HCT116 (cell line): ENCODE measurements at regions not wholly inside any gene's neighbourhood (a gene's known extent, or its start where the extent isn't known, plus 50 kb on each side); places are given as distances from the start of the nearest gene placed in this dataset.

ENCODE experiments used
- ATAC-seq: fragments of 200-7000 bp; cut with Tn5 transposase; 2 replicates; pipeline ENCODE4 v1.9.1; 2020; ENCODE audit warnings: mild to moderate bottlenecking, moderate library complexity
- BruUV-seq: library from RNA; stranded (reverse); fragments of 400-500 nt; replicated peaks from 2 replicates; lab custom pipeline; 2021; lab: Mats Ljungman, UMichigan
- CTCF ChIA-PET: fragments of 300-600 bp; sonication (Branson Sonifier 250); formaldehyde crosslinking; loops from one replicate; lab custom pipeline; 2021; ENCODE audit warnings: antibody characterized with exemption; lab: Charles Lee
- POLR2A ChIA-PET: fragments of 300-600, 350-600 bp; sonication (Branson Sonifier 250); formaldehyde crosslinking; loops from one replicate; lab custom pipeline; 2021; ENCODE audit warnings: antibody characterized with exemption; lab: Charles Lee
- RAD21 ChIA-PET, 2 experiments: fragments of 300-600 bp; sonication (Branson Sonifier 250); formaldehyde crosslinking; loops; one replicate each; lab custom pipeline; 2023; ENCODE audit warnings: low total read pairs in 2 of 2; ENCODE audit not compliant: uncharacterized antibody in 2 of 2, unreplicated experiment in 2 of 2, low non-redundant PET in 1 of 2; lab: Charles Lee
- DNase-seq: peaks from one replicate; pipeline ENCODE4 v3.0.0-alpha.2; 2010; ENCODE audit warnings: low read depth, low spot score
- H2AFZ ChIP-seq: fragments of 200-600 bp; shearing (Covaris generic), sonication (generic); 2 replicates; pipeline ENCODE4 v1.6.1; 2017; ENCODE audit warnings: low read depth, mixed run types, mixed read lengths, antibody characterized with exemption, low read length; ENCODE audit not compliant: poor library complexity, severe bottlenecking
- H3K27ac ChIP-seq: 2 replicates; pipeline ENCODE4 v1.5.1; 2012; ENCODE audit warnings: low read depth, low read length
- H3K27me3 ChIP-seq: fragments of 200-600 bp; sonication (generic); 2 replicates; pipeline ENCODE4 v1.6.1; 2016; ENCODE audit warnings: mixed run types, low read length, mixed read lengths; ENCODE audit not compliant: insufficient read depth
- H3K36me3 ChIP-seq, 2 experiments: fragments of 200-500 bp in 1 of 2; fragments of 200-600 bp in 1 of 2; sonication (Bioruptor generic) in 1 of 2; sonication (generic) in 1 of 2; 2 replicates each; pipeline versions ENCODE4 v1.5.1 to v1.6.1; 2014 to 2016; ENCODE audit warnings: low read length in 2 of 2, inconsistent platforms in 1 of 2, mixed read lengths in 1 of 2, mixed run types in 1 of 2; ENCODE audit not compliant: insufficient read depth in 2 of 2, control insufficient read depth in 1 of 2
- H3K4me1 ChIP-seq, 2 experiments: fragments of 200-600 bp in 1 of 2; sonication (generic) in 1 of 2; 2 replicates each; pipeline versions ENCODE4 v1.5.1 to v1.6.1; 2012 to 2017; ENCODE audit warnings: low read length in 2 of 2, inconsistent platforms in 1 of 2, mild to moderate bottlenecking in 1 of 2, mixed read lengths in 1 of 2, mixed run types in 1 of 2, moderate library complexity in 1 of 2; ENCODE audit not compliant: insufficient read depth in 2 of 2, control insufficient read depth in 1 of 2
- H3K4me2 ChIP-seq: fragments of 200-600 bp; sonication (generic); 2 replicates; pipeline ENCODE4 v1.6.1; 2017; ENCODE audit warnings: mixed run types, low read length, mixed read lengths
- H3K4me3 ChIP-seq, 2 experiments: fragments of 200-600 bp in 1 of 2; sonication (generic) in 1 of 2; replicated peaks in 1 of 2; 2 replicates each; pipeline ENCODE4 v1.5.1; 2011 to 2016; ENCODE audit warnings: low read length in 2 of 2, control low read depth in 1 of 2, low read depth in 1 of 2, mild to moderate bottlenecking in 1 of 2, mixed read lengths in 1 of 2, mixed run types in 1 of 2
- H3K79me2 ChIP-seq: fragments of 200-600 bp; sonication (generic); 2 replicates; pipeline ENCODE4 v1.6.1; 2017; ENCODE audit warnings: mild to moderate bottlenecking, mixed run types, low read length, moderate library complexity, mixed read lengths; ENCODE audit not compliant: insufficient read depth
- H3K9ac ChIP-seq: fragments of 200-600 bp; sonication (generic); 2 replicates; pipeline ENCODE4 v1.6.1; 2016; ENCODE audit warnings: low read length, mixed read lengths
- H3K9me2 ChIP-seq: fragments of 200-600 bp; sonication (generic), shearing (Covaris generic); 2 replicates; pipeline ENCODE4 v1.6.1; 2017; ENCODE audit warnings: mixed run types, mild to moderate bottlenecking, moderate library complexity; ENCODE audit not compliant: insufficient read depth
- H3K9me3 ChIP-seq, 2 experiments: fragments of 200-500 bp in 1 of 2; fragments of 200-600 bp in 1 of 2; sonication (Bioruptor generic) in 1 of 2; sonication (generic) in 1 of 2; 2 replicates each; pipeline ENCODE4 v1.6.1; 2014 to 2017; ENCODE audit warnings: low read length in 2 of 2, mixed read lengths in 2 of 2, inconsistent platforms in 1 of 2, low read depth in 1 of 2, mild to moderate bottlenecking in 1 of 2, mixed run types in 1 of 2, moderate library complexity in 1 of 2; ENCODE audit not compliant: control insufficient read depth in 1 of 2, insufficient read depth in 1 of 2
- H4K20me1 ChIP-seq: fragments of 200-600 bp; sonication (generic), shearing (Covaris generic); 2 replicates; pipeline ENCODE4 v1.6.1; 2017; ENCODE audit warnings: mixed run types, mild to moderate bottlenecking, moderate library complexity; ENCODE audit not compliant: insufficient read depth
- ATF3 ChIP-seq: IDR thresholded peaks from 2 replicates; pipeline ENCODE4 v1.6.1; 2012
- CBX3 ChIP-seq: IDR thresholded peaks from 2 replicates; pipeline ENCODE4 v1.6.1; 2012; ENCODE audit warnings: low read depth
- CEBPB ChIP-seq: IDR thresholded peaks from 2 replicates; pipeline ENCODE4 v1.6.1; 2012; ENCODE audit warnings: low read depth
- EZH2phosphoT487 ChIP-seq: fragments of 200-600 bp; IDR thresholded peaks from 2 replicates; pipeline ENCODE4 v1.6.1; 2018; ENCODE audit warnings: antibody characterized with exemption, borderline replicate concordance
- FOSL1 ChIP-seq: IDR thresholded peaks from 2 replicates; pipeline ENCODE4 v1.6.1; 2012; ENCODE audit warnings: low read depth
- MAX ChIP-seq: IDR thresholded peaks from 2 replicates; pipeline ENCODE4 v1.6.1; 2012
- POLR2A ChIP-seq: IDR thresholded peaks from 2 replicates; pipeline ENCODE4 v1.7.0; 2011; ENCODE audit warnings: borderline replicate concordance; ENCODE audit not compliant: insufficient read depth, insufficient read length; ENCODE audit errors: extremely low read depth
- POLR2AphosphoS5 ChIP-seq: IDR thresholded peaks from 2 replicates; pipeline ENCODE4 v1.6.1; 2011; ENCODE audit warnings: mild to moderate bottlenecking, low read depth, low read length, moderate library complexity
- SP1 ChIP-seq: IDR thresholded peaks from 2 replicates; pipeline ENCODE4 v1.6.1; 2012; ENCODE audit warnings: low read depth
- SRF ChIP-seq: IDR thresholded peaks from 2 replicates; pipeline ENCODE4 v1.6.1; 2012; ENCODE audit warnings: low read depth
- TCF7L2 ChIP-seq: IDR thresholded peaks from 2 replicates; pipeline ENCODE4 v1.7.0; 2011; ENCODE audit warnings: borderline replicate concordance, inconsistent platforms; ENCODE audit not compliant: insufficient read depth, insufficient read length; ENCODE audit errors: extremely low read depth
- ZBTB33 ChIP-seq: IDR thresholded peaks from 2 replicates; pipeline ENCODE4 v1.6.1; 2011; ENCODE audit warnings: mild to moderate bottlenecking, low read length, moderate library complexity; ENCODE audit not compliant: insufficient replicate concordance; ENCODE audit errors: extremely low read depth
- ZNF274 ChIP-seq: fragments of 200-500 bp; sonication (Bioruptor generic); IDR thresholded peaks from 2 replicates; pipeline ENCODE4 v1.6.1; 2014; ENCODE audit warnings: mild to moderate bottlenecking, low read depth, low read length, inconsistent platforms
- intact Hi-C: fragments of 100-400 bp; cut with micrococcal nuclease; formaldehyde crosslinking; loops from 2 replicates; pipeline ENCODE4 v1.10.0; 2022

GRCh38 chr4:131426023-131426758 lies 1722.9 kb upstream of the PCDH10 start:
- Histone ChIP-seq H3K27me3 (no peaks in the 10 kb centered on the region), H3K9ac (no peak overlapping the region), H4K20me1 (no peaks in the 10 kb centered on the region), H3K4me2 (no peak overlapping the region), H3K4me3 (no peak overlapping the region), H3K36me3 (no peaks in the 10 kb centered on the region), H3K9me2 (no peaks in the 10 kb centered on the region), H3K27ac (no peak overlapping the region), H3K4me1 (no peaks in the 10 kb centered on the region), H3K79me2 (no peaks in the 10 kb centered on the region), H2AFZ (no peak overlapping the region), H3K9me3 (no peaks in the 10 kb centered on the region)
- CTCF ChIA-PET: no interaction called here
- BruUV-seq: no TSS peak
- intact Hi-C loops: no loop called here
- RAD21 ChIA-PET: no interaction called here
- POLR2A ChIA-PET: no interaction called here
- DNase-seq: no peak
- ATAC-seq: no peak
- TF ChIP-seq SP1: no peak
- no peak for TF ChIP-seq FOSL1
- no peak for TF ChIP-seq CBX3
- no peak for TF ChIP-seq ZNF274
- no peak for TF ChIP-seq ATF3
- no peak for TF ChIP-seq SRF
- no peak for TF ChIP-seq MAX
- no peak for TF ChIP-seq TCF7L2
- TF ChIP-seq POLR2A: no peak
- TF ChIP-seq CEBPB: no peak
- no peak for TF ChIP-seq ZBTB33
- TF ChIP-seq POLR2AphosphoS5: no peak
- TF ChIP-seq EZH2phosphoT487: no peak
